ENCODE measurements at regions not wholly inside any gene's neighbourhood (a gene's known extent, or its start where the extent isn't known, plus 50 kb on each side); places are given as distances from the start of the nearest gene placed in this dataset.

DNA sequence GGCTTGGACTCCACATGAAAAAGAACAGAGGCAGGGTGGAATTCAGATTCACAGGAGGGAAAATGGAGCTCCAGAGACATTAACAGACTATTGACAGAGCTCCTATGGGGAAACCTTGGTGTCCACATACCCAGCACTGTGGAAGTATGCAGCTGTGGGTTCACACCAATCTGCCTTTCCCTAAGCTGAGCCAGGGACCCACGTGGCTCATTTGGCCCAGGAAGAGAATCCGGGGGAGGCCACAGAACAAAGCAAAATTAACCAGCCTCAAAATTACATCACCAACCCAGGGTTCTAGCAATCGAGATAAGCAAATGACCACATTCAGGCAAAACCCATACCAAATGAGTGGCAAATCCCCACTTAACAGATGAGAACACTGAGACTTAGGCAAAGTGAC is 105.8 kb upstream of the TWIST2 start:
- peaks cover 0 to 2% (median 0%) of the 10 kb centered on the region in 4 donors for H3K27me3 ChIP-seq (ENCODE audit: control insufficient read depth in 4 of 4, insufficient read depth in 4 of 4, low read length in 3 of 4)
- H3K9ac ChIP-seq (ENCODE audit: low read depth in 1 of 2, low read length in 2 of 2): no peak overlapping the region
- 70% methylated on average over 3 of the region's 3 CpGs for WGBS
- H3K4me1 ChIP-seq (ENCODE audit: control insufficient read depth in 4 of 4, insufficient read depth in 4 of 4, low read length in 3 of 4): no peaks in the 10 kb centered on the region
- H3K4me3 ChIP-seq (ENCODE audit: low read depth in 1 of 3, low read length in 3 of 3): no peak overlapping the region
- H3K36me3 ChIP-seq (ENCODE audit: control insufficient read depth in 4 of 4, insufficient read depth in 3 of 4, low read depth in 1 of 4, low read length in 3 of 4): no peaks in the 10 kb centered on the region
- H3K27ac ChIP-seq (ENCODE audit: low read depth in 1 of 2, low read length in 2 of 2): no peak overlapping the region
- no peak for DNase-seq (ENCODE audit: low spot score)
- peaks cover 0 to 5% (median 2%) of the 10 kb centered on the region in 4 donors for H3K9me3 ChIP-seq (ENCODE audit: control insufficient read depth in 4 of 4, low read length in 3 of 4)
- TF ChIP-seq HNF4A (conservative IDR thresholded peaks at IDR 0.05): no peak

DNA sequence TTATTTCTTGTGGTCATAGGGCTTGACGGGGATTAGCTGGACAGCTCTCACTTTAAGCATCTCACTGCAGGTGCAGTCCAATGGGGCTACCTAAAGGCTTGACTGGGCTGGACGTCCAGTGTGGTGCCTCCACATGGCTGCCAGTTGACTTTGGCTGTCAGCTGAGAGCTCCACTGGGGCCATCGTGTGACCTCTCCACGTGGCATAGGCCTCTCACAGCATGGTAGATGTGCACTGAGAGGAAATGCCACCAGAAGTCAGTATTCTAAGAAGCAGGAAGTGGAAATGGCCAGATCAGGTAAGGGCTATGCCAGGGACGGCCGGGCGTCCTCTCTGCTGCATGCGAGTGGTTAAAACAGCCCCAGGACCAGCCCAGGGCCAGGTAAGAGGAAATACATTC is 105.2 kb upstream of the TWIST2 start:
- peaks cover 0 to 5% (median 1%) of the 10 kb centered on the region in 4 donors for H3K9me3 ChIP-seq (ENCODE audit: control insufficient read depth in 4 of 4, low read length in 3 of 4)
- H3K4me3 ChIP-seq (ENCODE audit: low read depth in 1 of 3, low read length in 3 of 3): no peak overlapping the region
- no peak overlapping the region for H3K27ac ChIP-seq (ENCODE audit: low read depth in 1 of 2, low read length in 2 of 2)
- no peaks in the 10 kb centered on the region for H3K36me3 ChIP-seq (ENCODE audit: control insufficient read depth in 4 of 4, insufficient read depth in 3 of 4, low read depth in 1 of 4, low read length in 3 of 4)
- no peak overlapping the region for H3K9ac ChIP-seq (ENCODE audit: low read depth in 1 of 2, low read length in 2 of 2)
- no peaks in the 10 kb centered on the region for H3K4me1 ChIP-seq (ENCODE audit: control insufficient read depth in 4 of 4, insufficient read depth in 4 of 4, low read length in 3 of 4)
- H3K27me3 ChIP-seq (ENCODE audit: control insufficient read depth in 4 of 4, insufficient read depth in 4 of 4, low read length in 3 of 4): peaks cover 0 to 2% (median 0%) of the 10 kb centered on the region in 4 donors
- WGBS: 79% methylated on average over 8 of the region's 8 CpGs
- TF ChIP-seq NR2F2 (IDR thresholded peaks at IDR 0.05): no peak
- TF ChIP-seq HNF4A (conservative IDR thresholded peaks at IDR 0.05): no peak
- TF ChIP-seq, protein P1, sequence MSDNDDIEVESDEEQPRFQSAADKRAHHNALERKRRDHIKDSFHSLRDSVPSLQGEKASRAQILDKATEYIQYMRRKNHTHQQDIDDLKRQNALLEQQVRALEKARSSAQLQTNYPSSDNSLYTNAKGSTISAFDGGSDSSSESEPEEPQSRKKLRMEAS (IDR thresholded peaks at IDR 0.05): no peak
- no peak for DNase-seq (ENCODE audit: low spot score)

DNA sequence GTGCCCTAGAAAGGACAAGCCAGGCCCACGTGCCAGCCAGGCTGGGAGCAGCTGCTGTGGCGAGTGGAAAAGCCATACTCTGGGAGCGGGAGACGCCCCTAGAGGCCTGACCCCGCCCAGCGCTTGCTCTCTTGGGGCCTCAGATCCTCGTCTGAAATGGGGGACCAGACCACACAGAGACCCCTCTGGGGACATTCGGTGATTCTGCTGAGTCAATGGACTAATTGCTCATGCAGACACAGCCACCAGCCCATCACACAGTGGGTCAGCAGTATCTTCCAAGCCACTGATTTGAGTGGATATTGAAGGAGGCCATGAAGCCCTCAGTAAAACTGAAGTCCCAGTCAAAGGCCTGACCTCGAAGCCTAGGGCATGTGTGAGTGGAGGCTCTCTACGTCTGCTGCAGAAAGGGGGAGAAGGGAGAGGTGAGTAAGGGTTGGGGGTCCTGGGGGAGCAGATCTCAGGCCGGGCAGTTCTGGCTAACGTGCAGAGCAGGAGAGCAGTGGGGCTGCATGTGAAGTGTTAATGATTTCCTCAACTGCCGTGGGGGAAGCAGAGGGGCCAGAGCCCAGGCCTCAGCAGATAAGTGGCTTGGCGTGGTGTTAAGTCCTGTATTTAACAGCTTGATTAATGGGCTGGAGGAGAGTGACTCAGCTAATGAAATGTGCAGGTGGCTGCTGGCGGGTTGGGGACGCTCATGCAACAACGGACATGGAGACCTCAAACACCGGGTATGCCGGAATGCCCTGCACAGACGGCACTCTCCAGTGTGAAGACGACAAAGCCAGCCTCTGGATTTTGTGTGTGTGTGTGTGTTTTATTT is 104.4 kb upstream of the TWIST2 start:
- 70% methylated on average over 21 of the region's 21 CpGs for WGBS
- H3K4me1 ChIP-seq (ENCODE audit: control insufficient read depth in 4 of 4, insufficient read depth in 4 of 4, low read length in 3 of 4): no peaks in the 10 kb centered on the region

More for the DNA sequence above, 104.4 kb upstream of the TWIST2 start:
- TF ChIP-seq HNF4A (conservative IDR thresholded peaks at IDR 0.05): no peak
- TF ChIP-seq, protein P2, sequence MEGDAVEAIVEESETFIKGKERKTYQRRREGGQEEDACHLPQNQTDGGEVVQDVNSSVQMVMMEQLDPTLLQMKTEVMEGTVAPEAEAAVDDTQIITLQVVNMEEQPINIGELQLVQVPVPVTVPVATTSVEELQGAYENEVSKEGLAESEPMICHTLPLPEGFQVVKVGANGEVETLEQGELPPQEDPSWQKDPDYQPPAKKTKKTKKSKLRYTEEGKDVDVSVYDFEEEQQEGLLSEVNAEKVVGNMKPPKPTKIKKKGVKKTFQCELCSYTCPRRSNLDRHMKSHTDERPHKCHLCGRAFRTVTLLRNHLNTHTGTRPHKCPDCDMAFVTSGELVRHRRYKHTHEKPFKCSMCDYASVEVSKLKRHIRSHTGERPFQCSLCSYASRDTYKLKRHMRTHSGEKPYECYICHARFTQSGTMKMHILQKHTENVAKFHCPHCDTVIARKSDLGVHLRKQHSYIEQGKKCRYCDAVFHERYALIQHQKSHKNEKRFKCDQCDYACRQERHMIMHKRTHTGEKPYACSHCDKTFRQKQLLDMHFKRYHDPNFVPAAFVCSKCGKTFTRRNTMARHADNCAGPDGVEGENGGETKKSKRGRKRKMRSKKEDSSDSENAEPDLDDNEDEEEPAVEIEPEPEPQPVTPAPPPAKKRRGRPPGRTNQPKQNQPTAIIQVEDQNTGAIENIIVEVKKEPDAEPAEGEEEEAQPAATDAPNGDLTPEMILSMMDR (IDR thresholded peaks at IDR 0.05; ENCODE audit: low read depth, low read length, missing input control): no peak
- TF ChIP-seq, protein P3, sequence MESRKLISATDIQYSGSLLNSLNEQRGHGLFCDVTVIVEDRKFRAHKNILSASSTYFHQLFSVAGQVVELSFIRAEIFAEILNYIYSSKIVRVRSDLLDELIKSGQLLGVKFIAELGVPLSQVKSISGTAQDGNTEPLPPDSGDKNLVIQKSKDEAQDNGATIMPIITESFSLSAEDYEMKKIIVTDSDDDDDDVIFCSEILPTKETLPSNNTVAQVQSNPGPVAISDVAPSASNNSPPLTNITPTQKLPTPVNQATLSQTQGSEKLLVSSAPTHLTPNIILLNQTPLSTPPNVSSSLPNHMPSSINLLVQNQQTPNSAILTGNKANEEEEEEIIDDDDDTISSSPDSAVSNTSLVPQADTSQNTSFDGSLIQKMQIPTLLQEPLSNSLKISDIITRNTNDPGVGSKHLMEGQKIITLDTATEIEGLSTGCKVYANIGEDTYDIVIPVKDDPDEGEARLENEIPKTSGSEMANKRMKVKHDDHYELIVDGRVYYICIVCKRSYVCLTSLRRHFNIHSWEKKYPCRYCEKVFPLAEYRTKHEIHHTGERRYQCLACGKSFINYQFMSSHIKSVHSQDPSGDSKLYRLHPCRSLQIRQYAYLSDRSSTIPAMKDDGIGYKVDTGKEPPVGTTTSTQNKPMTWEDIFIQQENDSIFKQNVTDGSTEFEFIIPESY (IDR thresholded peaks at IDR 0.05): no peak
- no peak for TF ChIP-seq YY1 (IDR thresholded peaks at IDR 0.05)
- no peak for TF ChIP-seq NR2F2 (IDR thresholded peaks at IDR 0.05)
- TF ChIP-seq RXRA (IDR thresholded peaks at IDR 0.05): no peak
- TF ChIP-seq HNF4G (IDR thresholded peaks at IDR 0.05): no peak
- TF ChIP-seq GABPA (IDR thresholded peaks at IDR 0.05 in 1 of 2, conservative IDR thresholded peaks at IDR 0.05 in 1 of 2): no peak
- no peak for TF ChIP-seq EGR1 (IDR thresholded peaks at IDR 0.05; ENCODE audit: low read depth in 2 of 2)
- TF ChIP-seq, protein P4, sequence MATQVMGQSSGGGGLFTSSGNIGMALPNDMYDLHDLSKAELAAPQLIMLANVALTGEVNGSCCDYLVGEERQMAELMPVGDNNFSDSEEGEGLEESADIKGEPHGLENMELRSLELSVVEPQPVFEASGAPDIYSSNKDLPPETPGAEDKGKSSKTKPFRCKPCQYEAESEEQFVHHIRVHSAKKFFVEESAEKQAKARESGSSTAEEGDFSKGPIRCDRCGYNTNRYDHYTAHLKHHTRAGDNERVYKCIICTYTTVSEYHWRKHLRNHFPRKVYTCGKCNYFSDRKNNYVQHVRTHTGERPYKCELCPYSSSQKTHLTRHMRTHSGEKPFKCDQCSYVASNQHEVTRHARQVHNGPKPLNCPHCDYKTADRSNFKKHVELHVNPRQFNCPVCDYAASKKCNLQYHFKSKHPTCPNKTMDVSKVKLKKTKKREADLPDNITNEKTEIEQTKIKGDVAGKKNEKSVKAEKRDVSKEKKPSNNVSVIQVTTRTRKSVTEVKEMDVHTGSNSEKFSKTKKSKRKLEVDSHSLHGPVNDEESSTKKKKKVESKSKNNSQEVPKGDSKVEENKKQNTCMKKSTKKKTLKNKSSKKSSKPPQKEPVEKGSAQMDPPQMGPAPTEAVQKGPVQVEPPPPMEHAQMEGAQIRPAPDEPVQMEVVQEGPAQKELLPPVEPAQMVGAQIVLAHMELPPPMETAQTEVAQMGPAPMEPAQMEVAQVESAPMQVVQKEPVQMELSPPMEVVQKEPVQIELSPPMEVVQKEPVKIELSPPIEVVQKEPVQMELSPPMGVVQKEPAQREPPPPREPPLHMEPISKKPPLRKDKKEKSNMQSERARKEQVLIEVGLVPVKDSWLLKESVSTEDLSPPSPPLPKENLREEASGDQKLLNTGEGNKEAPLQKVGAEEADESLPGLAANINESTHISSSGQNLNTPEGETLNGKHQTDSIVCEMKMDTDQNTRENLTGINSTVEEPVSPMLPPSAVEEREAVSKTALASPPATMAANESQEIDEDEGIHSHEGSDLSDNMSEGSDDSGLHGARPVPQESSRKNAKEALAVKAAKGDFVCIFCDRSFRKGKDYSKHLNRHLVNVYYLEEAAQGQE (IDR thresholded peaks at IDR 0.05): no peak
- TF ChIP-seq JUND (IDR thresholded peaks at IDR 0.05): no peak
- no peak for TF ChIP-seq FOXA2 (IDR thresholded peaks at IDR 0.05)
- no peak for TF ChIP-seq RAD21 (IDR thresholded peaks at IDR 0.05)
- TF ChIP-seq, protein P1 (IDR thresholded peaks at IDR 0.05): no peak
- Histone ChIP-seq H3K4me3 (ENCODE audit: low read depth in 1 of 3, low read length in 3 of 3) (no peak overlapping the region), H3K27ac (ENCODE audit: low read depth in 1 of 2, low read length in 2 of 2) (no peak overlapping the region), H3K36me3 (ENCODE audit: control insufficient read depth in 4 of 4, insufficient read depth in 3 of 4, low read depth in 1 of 4, low read length in 3 of 4) (no peaks in the 10 kb centered on the region), H3K9ac (ENCODE audit: low read depth in 1 of 2, low read length in 2 of 2) (no peak overlapping the region), H3K27me3 (ENCODE audit: control insufficient read depth in 4 of 4, insufficient read depth in 4 of 4, low read length in 3 of 4) (peaks cover 0 to 2% (median 0%) of the 10 kb centered on the region in 4 donors), H3K9me3 (ENCODE audit: control insufficient read depth in 4 of 4, low read length in 3 of 4) (peaks cover 0 to 3% (median under 1%) of the 10 kb centered on the region in 4 donors)
- no peak for DNase-seq (ENCODE audit: low spot score)
